HepG2 (cell line): ENCODE measurements at regions not wholly inside any gene's neighbourhood (a gene's known extent, or its start where the extent isn't known, plus 50 kb on each side); places are given as distances from the start of the nearest gene placed in this dataset.

Experiments used
- ATAC-seq: fragments of 200-7000 bp; cut with Tn5 transposase; 3 replicates; pipeline ENCODE4 v1.9.1; 2020; ENCODE audit warnings: mild to moderate bottlenecking, moderate library complexity
- BruUV-seq: library from RNA; stranded (reverse); fragments of 400-500 nt; replicated peaks from 2 replicates; lab custom pipeline; 2021; lab: Mats Ljungman, UMichigan
- CTCF ChIA-PET: fragments of 300-600 bp; formaldehyde crosslinking; extraction: SDS; loops from one replicate; lab custom pipeline; 2021; ENCODE audit warnings: low total read pairs, inconsistent platforms, low intra/inter-chr PET ratio; lab: Yijun Ruan, JAX
- POLR2A ChIA-PET: fragments of 350-600 bp; sonication (Branson Sonifier 250); formaldehyde crosslinking; loops from one replicate; lab custom pipeline; 2020; ENCODE audit warnings: antibody characterized with exemption, inconsistent platforms; lab: Yijun Ruan, JAX
- DNase-seq: peaks from one replicate; pipeline ENCODE4 v3.0.0-alpha.2; 2015; ENCODE audit warnings: low spot score
- FAIRE-seq: peaks from 3 replicates; lab custom pipeline; 2011; peaks lifted over from hg19 to GRCh38; lab: Jason Lieb, UNC
- H2AFZ ChIP-seq: one replicate; pipeline ENCODE4 v1.6.1; 2011; ENCODE audit warnings: low read length, inconsistent platforms
- H3K27ac ChIP-seq: fragments of 300-600 bp; 3 replicates; pipeline ENCODE4 v1.8.0; 2011; ENCODE audit warnings: mixed run types, mild to moderate bottlenecking, mixed read lengths, low read length, inconsistent platforms; ENCODE audit not compliant: insufficient read depth; ENCODE audit errors: extremely low read length
- H3K27me3 ChIP-seq, 2 experiments: fragments of 200-600 bp in 1 of 2; 2 replicates in 1 of 2; 3 replicates in 1 of 2; pipeline versions ENCODE4 v1.6.0 to v1.8.0; 2011; ENCODE audit warnings: low read length in 2 of 2, mild to moderate bottlenecking in 2 of 2, moderate library complexity in 2 of 2, inconsistent platforms in 1 of 2; ENCODE audit not compliant: insufficient read depth in 2 of 2, control insufficient read depth in 1 of 2
- H3K36me3 ChIP-seq, 2 experiments: fragments of 200-600 bp in 1 of 2; replicated peaks in 1 of 2; 2 replicates in 1 of 2; 3 replicates in 1 of 2; pipeline versions ENCODE4 v1.5.1 to v1.8.0; 2011; ENCODE audit warnings: low read length in 2 of 2, inconsistent platforms in 1 of 2; ENCODE audit not compliant: insufficient read depth in 2 of 2, control insufficient read depth in 1 of 2
- H3K4me1 ChIP-seq: 2 replicates; pipeline ENCODE4 v1.5.1; 2012; ENCODE audit warnings: low read length, inconsistent platforms; ENCODE audit not compliant: insufficient read depth
- H3K4me2 ChIP-seq: 2 replicates; pipeline ENCODE4 v1.6.0; 2011; ENCODE audit warnings: low read depth, low read length, inconsistent platforms
- H3K4me3 ChIP-seq, 3 experiments: fragments of 200-600 bp in 1 of 3; sonication (generic), shearing (Covaris generic) in 1 of 3; replicated peaks in 1 of 3; 2 replicates each; pipeline ENCODE4 v1.5.1; 2011 to 2016; ENCODE audit warnings: low read length in 3 of 3, inconsistent platforms in 2 of 3, low read depth in 2 of 3, mild to moderate bottlenecking in 2 of 3, control low read depth in 1 of 3, mixed read lengths in 1 of 3; ENCODE audit not compliant: insufficient read depth in 1 of 3
- H3K79me2 ChIP-seq: one replicate; pipeline ENCODE4 v1.6.1; 2011; ENCODE audit warnings: low read length, inconsistent platforms; ENCODE audit not compliant: insufficient read depth
- H3K9ac ChIP-seq: 2 replicates; pipeline ENCODE4 v1.6.0; 2011; ENCODE audit warnings: mild to moderate bottlenecking, low read depth, low read length, inconsistent platforms; ENCODE audit not compliant: insufficient read depth
- H3K9me3 ChIP-seq: 2 replicates; pipeline ENCODE4 v1.5.1; 2012; ENCODE audit warnings: mild to moderate bottlenecking, low read length
- H4K20me1 ChIP-seq: 2 replicates; pipeline ENCODE4 v1.6.0; 2011; ENCODE audit warnings: inconsistent platforms, mild to moderate bottlenecking, low read length, moderate library complexity; ENCODE audit not compliant: insufficient read depth
- ATM ChIP-seq: fragments of 450-650 bp; IDR thresholded peaks from 2 replicates; pipeline ENCODE4 v1.7.1; 2017; ENCODE audit warnings: mild to moderate bottlenecking, borderline replicate concordance
- HDAC1 ChIP-seq: sonication (generic); formaldehyde crosslinking; IDR thresholded peaks from 2 replicates; pipeline ENCODE4 v1.5.1; 2020; ENCODE audit warnings: mild to moderate bottlenecking, missing genetic modification reagents
- HOXA9 ChIP-seq: sonication (generic); formaldehyde crosslinking; IDR thresholded peaks from 2 replicates; pipeline ENCODE4 v1.8.1; 2022; ENCODE audit warnings: missing genetic modification reagents, mild to moderate bottlenecking, moderate library complexity, borderline replicate concordance
- MAFG ChIP-seq: sonication (generic); formaldehyde crosslinking; IDR thresholded peaks from 2 replicates; pipeline ENCODE4 v1.5.1; 2020; ENCODE audit warnings: mild to moderate bottlenecking, missing genetic modification reagents
- NR3C1 ChIP-seq: sonication (generic); formaldehyde crosslinking; IDR thresholded peaks from 2 replicates; pipeline ENCODE4 v1.4.0; 2020; ENCODE audit warnings: missing genetic modification reagents
- POLR2G ChIP-seq: fragments of 200-400 bp; formaldehyde crosslinking; IDR thresholded peaks from 2 replicates; pipeline ENCODE4 v1.6.1; 2018; ENCODE audit warnings: mild to moderate bottlenecking, low read depth, low read length, moderate library complexity
- RBAK ChIP-seq: sonication (generic); formaldehyde crosslinking; IDR thresholded peaks from 2 replicates; pipeline ENCODE4 v1.5.1; 2020; ENCODE audit warnings: mild to moderate bottlenecking, missing genetic modification reagents
- RELA ChIP-seq: sonication (generic); formaldehyde crosslinking; IDR thresholded peaks from 2 replicates; pipeline ENCODE4 v1.4.0; 2020; ENCODE audit warnings: missing genetic modification reagents
- RXRA ChIP-seq: sonication (generic); formaldehyde crosslinking; IDR thresholded peaks from 2 replicates; pipeline ENCODE4 v1.5.1; 2020; ENCODE audit warnings: missing genetic modification reagents
- SAFB2 ChIP-seq: sonication (generic); formaldehyde crosslinking; IDR thresholded peaks from 2 replicates; pipeline ENCODE4 v1.5.1; 2020; ENCODE audit warnings: missing genetic modification reagents, low read depth, mild to moderate bottlenecking, borderline replicate concordance
- TAF15 ChIP-seq: fragments of 200-400 bp; formaldehyde crosslinking; IDR thresholded peaks from one replicate; pipeline ENCODE4 v1.6.1; 2018; ENCODE audit warnings: mild to moderate bottlenecking, low read depth, low read length; ENCODE audit not compliant: poor library complexity, severe bottlenecking
- WGBS: methylation state at CpG from one replicate; pipeline ENCODE4 v1.1.6; 2017; ENCODE audit warnings: low lambda C conversion rate; 5-methylcytosine and 5-hydroxymethylcytosine counted together
- in situ Hi-C: cut with HindIII; loops from 2 replicates; pipeline ENCODE4 v1.10.0; 2017; ENCODE audit warnings: low pct_unique_long_range_greater_than_20kb; ENCODE audit not compliant: extremely low pct_ligation_motif_present
- intact Hi-C: fragments of 100-400 bp; cut with micrococcal nuclease; formaldehyde crosslinking; loops from one replicate; pipeline ENCODE4 v1.10.0; 2022; ENCODE audit not compliant: unreplicated experiment
- TF ChIP-seq, protein P1 (sequence below): sonication (generic); formaldehyde crosslinking; IDR thresholded peaks from 2 replicates; pipeline ENCODE4 v1.8.0; 2022; ENCODE audit warnings: low read depth, missing genetic modification reagents

DNA sequence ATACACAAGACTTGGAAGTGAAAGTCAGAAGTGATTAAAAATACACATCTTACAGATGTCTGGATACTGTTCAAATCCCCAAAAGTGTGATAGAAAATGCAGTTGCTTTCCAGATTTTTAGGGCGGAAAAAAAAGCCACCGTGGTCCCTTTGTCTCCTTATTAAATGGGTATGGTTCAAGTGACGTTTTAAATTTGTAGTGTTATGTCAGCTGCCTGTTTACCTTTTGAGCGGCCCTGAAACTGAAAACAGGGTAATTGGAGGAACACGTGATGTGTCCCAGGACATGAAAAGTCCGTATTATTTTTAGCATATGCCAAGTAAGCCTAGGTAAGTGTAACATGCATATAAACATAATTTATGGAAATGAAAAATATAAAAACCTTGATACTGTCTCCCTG, 109.0 kb upstream of the PDZRN3 start:
- no peak for FAIRE-seq
- POLR2A ChIA-PET, result no interaction called here
- in situ Hi-C loops, result no loop called here
- no peak for DNase-seq
- CTCF ChIA-PET, result no interaction called here
- Histone ChIP-seq H4K20me1 (no peaks in the 10 kb centered on the region), H3K27ac (no peak overlapping the region), H3K9me3 (no peaks in the 10 kb centered on the region), H3K27me3 (no peaks in the 10 kb centered on the region; a peak in 1 of 5 replicates), H3K4me1 (no peaks in the 10 kb centered on the region), H3K4me2 (no peak overlapping the region), H3K4me3 (no peak overlapping the region), H2AFZ (no peak overlapping the region), H3K36me3 (no peaks in the 10 kb centered on the region), H3K9ac (no peak overlapping the region), H3K79me2 (no peaks in the 10 kb centered on the region)
- BruUV-seq, result no TSS peak
- TF ChIP-seq TAF15, result no peak
- TF ChIP-seq ATM, result no peak
- TF ChIP-seq SAFB2, result no peak
- TF ChIP-seq MAFG (CRISPR knock-in tag), result no peak
- no peak for TF ChIP-seq RELA
- no peak for TF ChIP-seq RBAK (CRISPR knock-in tag)
- TF ChIP-seq NR3C1 (CRISPR knock-in tag), result no peak
- TF ChIP-seq, protein P1, sequence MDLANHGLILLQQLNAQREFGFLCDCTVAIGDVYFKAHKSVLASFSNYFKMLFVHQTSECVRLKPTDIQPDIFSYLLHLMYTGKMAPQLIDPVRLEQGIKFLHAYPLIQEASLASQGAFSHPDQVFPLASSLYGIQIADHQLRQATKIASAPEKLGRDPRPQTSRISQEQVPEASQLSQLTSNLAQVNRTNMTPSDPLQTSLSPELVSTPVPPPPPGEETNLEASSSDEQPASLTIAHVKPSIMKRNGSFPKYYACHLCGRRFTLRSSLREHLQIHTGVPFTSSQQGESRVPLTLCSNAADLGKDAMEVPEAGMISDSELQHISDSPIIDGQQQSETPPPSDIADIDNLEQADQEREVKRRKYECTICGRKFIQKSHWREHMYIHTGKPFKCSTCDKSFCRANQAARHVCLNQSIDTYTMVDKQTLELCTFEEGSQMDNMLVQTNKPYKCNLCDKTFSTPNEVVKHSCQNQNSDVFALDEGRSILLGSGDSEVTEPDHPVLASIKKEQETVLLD, result no peak
- TF ChIP-seq POLR2G, result no peak
- TF ChIP-seq HDAC1 (CRISPR knock-in tag), result no peak
- no peak for TF ChIP-seq HOXA9 (CRISPR knock-in tag)
- no peak for TF ChIP-seq RXRA (CRISPR knock-in tag)
- intact Hi-C loops, result no loop called here
- no peak for ATAC-seq
- 2% methylated on average over 6 of the region's 6 CpGs for WGBS
